ENCODE measurements at regions not wholly inside any gene's neighbourhood (a gene's known extent, or its start where the extent isn't known, plus 50 kb on each side); places are given as distances from the start of the nearest gene placed in this dataset.
"Not testable (repeated sequence)": the region's sequence is repeated elsewhere in the genome, so short reads cannot be mapped to it uniquely, and the experiment has no call there.

- TF ChIP-seq, protein P1, sequence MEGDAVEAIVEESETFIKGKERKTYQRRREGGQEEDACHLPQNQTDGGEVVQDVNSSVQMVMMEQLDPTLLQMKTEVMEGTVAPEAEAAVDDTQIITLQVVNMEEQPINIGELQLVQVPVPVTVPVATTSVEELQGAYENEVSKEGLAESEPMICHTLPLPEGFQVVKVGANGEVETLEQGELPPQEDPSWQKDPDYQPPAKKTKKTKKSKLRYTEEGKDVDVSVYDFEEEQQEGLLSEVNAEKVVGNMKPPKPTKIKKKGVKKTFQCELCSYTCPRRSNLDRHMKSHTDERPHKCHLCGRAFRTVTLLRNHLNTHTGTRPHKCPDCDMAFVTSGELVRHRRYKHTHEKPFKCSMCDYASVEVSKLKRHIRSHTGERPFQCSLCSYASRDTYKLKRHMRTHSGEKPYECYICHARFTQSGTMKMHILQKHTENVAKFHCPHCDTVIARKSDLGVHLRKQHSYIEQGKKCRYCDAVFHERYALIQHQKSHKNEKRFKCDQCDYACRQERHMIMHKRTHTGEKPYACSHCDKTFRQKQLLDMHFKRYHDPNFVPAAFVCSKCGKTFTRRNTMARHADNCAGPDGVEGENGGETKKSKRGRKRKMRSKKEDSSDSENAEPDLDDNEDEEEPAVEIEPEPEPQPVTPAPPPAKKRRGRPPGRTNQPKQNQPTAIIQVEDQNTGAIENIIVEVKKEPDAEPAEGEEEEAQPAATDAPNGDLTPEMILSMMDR (IDR thresholded peaks at IDR 0.05), result not testable (repeated sequence)
- TF ChIP-seq SIN3A (IDR thresholded peaks at IDR 0.05; ENCODE audit: borderline replicate concordance, insufficient read depth, low read depth, low read length); POLR2AphosphoS5 (IDR thresholded peaks at IDR 0.05; ENCODE audit: low read depth, low read length); REST (IDR thresholded peaks at IDR 0.05; ENCODE audit: insufficient read depth in 1 of 2, low read depth in 2 of 2, low read length in 1 of 2): not testable (repeated sequence)
Measured at GRCh38 chr6:120930500-120930899, 403.8 kb downstream of the TBC1D32 start.
